Esophagus squamous epithelium (tissue), 4 donors: ENCODE measurements at regions not wholly inside any gene's neighbourhood (a gene's known extent, or its start where the extent isn't known, plus 50 kb on each side); places are given as distances from the start of the nearest gene placed in this dataset.

Experiments used
- CTCF ChIP-seq, 6 experiments: fragments of 450-650 bp in 4 of 6; fragments of 200-600 bp in 2 of 6; sonication (generic) in 2 of 6; IDR thresholded peaks; one replicate each; pipeline ENCODE4 v1.5.1; 2016 to 2019; ENCODE audit warnings: antibody characterized with exemption in 6 of 6, mild to moderate bottlenecking in 4 of 6, moderate library complexity in 4 of 6
- POLR2A ChIP-seq, 4 donors: fragments of 450-650 bp; IDR thresholded peaks; one replicate each; pipeline ENCODE4 v1.6.1; 2017; ENCODE audit warnings: antibody characterized with exemption in 4 of 4, mild to moderate bottlenecking in 4 of 4, moderate library complexity in 3 of 4

- TF ChIP-seq CTCF (IDR thresholded peaks at IDR 0.05) (no peak), POLR2A (IDR thresholded peaks at IDR 0.05) (no peak)
These were observed 999.5 kb upstream of the EEF2KMT start for GRCh38 chr16:6096931-6097670.
